WTC11 (cell line): ENCODE measurements at regions not wholly inside any gene's neighbourhood (a gene's known extent, or its start where the extent isn't known, plus 50 kb on each side); places are given as distances from the start of the nearest gene placed in this dataset.

ENCODE experiments used
- CTCF ChIP-seq: fragments of 200-600 bp; IDR thresholded peaks from 2 replicates; pipeline ENCODE4 v1.8.0; 2022; ENCODE audit warnings: antibody characterized with exemption
- HMGA2 ChIP-seq: fragments of 250-450 bp; sonication (Bioruptor Pico); IDR thresholded peaks from 2 replicates; pipeline ENCODE4 v1.4.0; 2021; ENCODE audit warnings: mild to moderate bottlenecking, moderate library complexity
- TF ChIP-seq, protein P1 (sequence below): sonication (generic); formaldehyde crosslinking; conservative IDR thresholded peaks from 2 replicates; pipeline ENCODE4 v1.8.1; 2022; ENCODE audit warnings: mild to moderate bottlenecking, missing genetic modification reagents

DNA sequence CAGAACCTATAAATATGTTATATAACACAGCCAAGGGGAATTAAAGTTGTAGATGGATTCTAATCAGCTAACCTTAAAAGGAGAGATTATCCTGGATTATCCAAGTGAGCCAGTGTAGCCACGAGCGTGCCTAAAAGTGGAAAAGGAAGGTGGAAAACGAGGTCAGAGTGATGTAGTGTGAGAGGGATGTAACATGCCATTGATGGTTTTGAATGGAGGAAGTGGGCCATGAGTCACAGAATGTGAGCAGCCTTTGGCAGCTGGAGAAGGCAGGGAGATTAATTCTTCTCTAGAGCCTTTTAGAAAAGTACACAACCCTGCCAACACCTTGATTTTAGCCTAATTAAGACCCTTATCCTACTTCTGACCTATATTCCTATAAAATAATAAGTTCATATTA, 149.1 kb downstream of the SLC39A8 start:
- TF ChIP-seq, protein P1, sequence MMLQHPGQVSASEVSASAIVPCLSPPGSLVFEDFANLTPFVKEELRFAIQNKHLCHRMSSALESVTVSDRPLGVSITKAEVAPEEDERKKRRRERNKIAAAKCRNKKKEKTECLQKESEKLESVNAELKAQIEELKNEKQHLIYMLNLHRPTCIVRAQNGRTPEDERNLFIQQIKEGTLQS (CRISPR knock-in tag): no peak
- TF ChIP-seq HMGA2 (CRISPR knock-in tag) (no peak), CTCF (no peak)
